ENCODE measurements at regions not wholly inside any gene's neighbourhood (a gene's known extent, or its start where the extent isn't known, plus 50 kb on each side); places are given as distances from the start of the nearest gene placed in this dataset.

DNA sequence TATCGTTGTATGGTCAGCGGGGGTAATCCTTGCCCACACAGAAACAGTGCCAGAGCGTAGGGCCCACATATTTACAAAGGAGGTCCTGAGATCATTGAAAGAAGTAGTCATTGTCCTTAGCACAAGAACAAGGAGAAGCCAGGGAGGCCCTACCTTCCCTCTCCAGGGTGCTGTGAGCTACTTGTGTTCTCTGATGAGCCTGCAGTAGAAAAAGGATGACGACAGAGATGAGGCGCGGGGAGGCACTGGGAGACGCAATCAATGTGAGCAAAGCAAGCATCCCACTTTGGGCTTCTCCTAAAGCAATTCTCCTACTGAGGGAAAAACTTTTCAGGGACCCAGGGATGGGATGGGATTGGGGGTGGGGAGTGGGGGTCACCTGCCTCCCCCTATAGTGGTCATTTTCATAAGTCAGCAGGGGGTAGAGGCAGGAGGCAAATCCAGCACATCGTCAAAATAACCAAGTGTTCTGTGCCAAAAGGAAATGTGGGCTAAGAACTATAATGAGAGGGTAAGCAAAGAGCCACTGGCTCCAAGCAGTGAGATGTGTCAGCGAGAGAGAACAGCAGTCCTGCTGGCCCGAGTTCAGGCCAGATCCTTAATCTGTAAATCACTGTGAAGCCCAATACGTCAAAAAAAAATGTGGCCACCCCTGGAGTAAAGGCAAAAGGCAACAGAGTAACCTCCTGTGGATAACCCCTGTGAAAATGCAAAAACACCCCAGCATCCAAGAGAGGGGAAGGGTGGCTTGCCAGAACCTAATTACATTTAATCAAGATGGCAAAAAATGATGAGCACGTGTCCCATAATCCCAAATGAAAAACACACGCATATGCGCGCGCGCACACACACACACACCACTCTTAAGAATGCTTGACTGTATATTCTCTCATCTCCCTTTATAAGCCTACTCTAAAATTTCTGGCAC, 136.6 kb upstream of the HHIP start:
- Histone ChIP-seq H3K9me3 (no peaks in the 10 kb centered on the region), H3K36me3 (no peaks in the 10 kb centered on the region), H3K4me3 (ENCODE audit: low read depth, low read length) (no peak overlapping the region), H3K4me1 (no peaks in the 10 kb centered on the region), H3K27me3 (no peaks in the 10 kb centered on the region)
- no peak for TF ChIP-seq CTCF (IDR thresholded peaks at IDR 0.05; ENCODE audit: low read depth, low read length)
- DNase-seq: no peak

GRCh38 chr4:144514736-144515135, 131.2 kb upstream of the HHIP start:
- no peak for DNase-seq
- Histone ChIP-seq H3K27me3 (no peaks in the 10 kb centered on the region), H3K36me3 (no peaks in the 10 kb centered on the region), H3K4me1 (no peaks in the 10 kb centered on the region), H3K4me3 (ENCODE audit: low read depth, low read length) (no peak overlapping the region), H3K9me3 (no peaks in the 10 kb centered on the region)
- TF ChIP-seq CTCF (IDR thresholded peaks at IDR 0.05; ENCODE audit: low read depth, low read length): no peak

DNA sequence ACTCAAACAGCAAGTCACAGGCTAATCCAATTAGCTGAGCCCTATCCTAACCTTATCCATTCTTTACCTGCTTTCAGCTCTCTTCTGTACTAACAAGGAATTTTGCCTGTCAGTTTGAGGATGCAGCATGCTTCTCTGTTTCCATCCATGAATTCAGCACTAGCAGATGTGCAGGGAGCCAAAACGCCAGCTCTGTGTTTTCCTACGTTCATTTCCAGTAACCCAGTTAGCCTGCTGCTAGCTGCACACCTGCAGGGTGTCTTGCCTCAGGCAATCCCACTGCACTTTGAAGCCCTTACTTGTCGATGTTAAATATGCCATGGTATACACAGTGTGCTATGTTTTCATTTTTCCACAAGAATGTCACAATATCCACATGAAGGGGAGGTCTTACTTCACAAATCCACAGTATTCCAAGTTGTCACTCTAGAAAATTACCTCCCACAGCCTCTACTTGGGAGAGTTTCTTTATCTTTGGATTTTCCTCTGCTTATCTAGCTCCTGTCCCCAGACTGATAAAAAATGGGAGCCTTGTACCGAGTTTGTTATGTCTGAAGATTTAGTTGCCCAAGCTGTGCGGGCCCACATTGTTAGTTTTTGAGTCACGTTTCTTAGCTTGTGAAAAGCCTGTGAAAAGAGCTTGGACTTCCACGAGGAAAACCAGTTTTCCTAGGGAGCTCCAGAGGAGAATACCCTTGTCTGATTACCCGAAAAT, 127.6 kb upstream of the HHIP start:
- H3K4me1 ChIP-seq: no peaks in the 10 kb centered on the region
- DNase-seq: no peak
- H3K27me3 ChIP-seq: no peaks in the 10 kb centered on the region
- H3K36me3 ChIP-seq: no peaks in the 10 kb centered on the region
- no peak overlapping the region for H3K4me3 ChIP-seq (ENCODE audit: low read depth, low read length)
- H3K9me3 ChIP-seq: no peaks in the 10 kb centered on the region
- TF ChIP-seq CTCF (IDR thresholded peaks at IDR 0.05; ENCODE audit: low read depth, low read length): no peak

DNA sequence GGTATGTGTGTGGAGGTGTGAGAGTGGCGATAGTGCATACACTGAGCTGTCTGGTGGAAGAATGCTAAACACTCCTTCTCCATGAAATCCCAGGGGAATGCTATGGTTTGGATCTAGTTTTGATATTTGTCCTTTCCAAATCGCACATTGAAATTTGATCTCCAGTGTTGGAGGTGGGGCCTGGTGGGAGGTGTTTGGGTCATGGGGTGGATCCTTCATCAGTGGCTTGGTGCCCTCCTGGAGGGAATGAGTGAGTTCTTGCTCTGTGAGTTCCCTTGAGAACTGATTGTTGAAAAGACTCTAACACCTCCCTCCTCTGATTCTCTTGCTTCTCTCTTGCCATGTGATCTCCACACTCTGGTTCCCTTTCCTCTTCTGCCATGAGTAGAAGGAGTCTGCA, 114.1 kb upstream of the HHIP start:
- DNase-seq: no peak
- H3K9me3 ChIP-seq: no peaks in the 10 kb centered on the region
- no peak overlapping the region for H3K4me3 ChIP-seq (ENCODE audit: low read depth, low read length)
- no peaks in the 10 kb centered on the region for H3K4me1 ChIP-seq
- no peaks in the 10 kb centered on the region for H3K36me3 ChIP-seq
- TF ChIP-seq CTCF (IDR thresholded peaks at IDR 0.05; ENCODE audit: low read depth, low read length): no peak
- no peaks in the 10 kb centered on the region for H3K27me3 ChIP-seq

GRCh38 chr4:144547678-144548298, 98.2 kb upstream of the HHIP start:
- Histone ChIP-seq H3K9me3 (no peaks in the 10 kb centered on the region), H3K36me3 (no peaks in the 10 kb centered on the region), H3K27me3 (no peaks in the 10 kb centered on the region), H3K4me3 (ENCODE audit: low read depth, low read length) (no peak overlapping the region), H3K4me1 (no peaks in the 10 kb centered on the region)
- no peak for TF ChIP-seq CTCF (IDR thresholded peaks at IDR 0.05; ENCODE audit: low read depth, low read length)
- no peak for DNase-seq

All from BE2C (cell line).